Adrenal gland (tissue), 5 donors: ENCODE measurements at regions not wholly inside any gene's neighbourhood (a gene's known extent, or its start where the extent isn't known, plus 50 kb on each side); places are given as distances from the start of the nearest gene placed in this dataset.

ENCODE experiments used
- CTCF ChIP-seq, 6 experiments: fragments of 450-650 bp in 4 of 6; fragments of 200-600 bp in 2 of 6; sonication (generic) in 1 of 6; IDR thresholded peaks; 1 replicate in 5 of 6; 2 replicates in 1 of 6; pipeline versions ENCODE4 v1.5.1 to v1.8.0; 2016 to 2021; ENCODE audit warnings: antibody characterized with exemption in 6 of 6, mild to moderate bottlenecking in 2 of 6, moderate library complexity in 1 of 6
- POLR2A ChIP-seq, 2 donors: fragments of 450-650 bp; IDR thresholded peaks; one replicate each; pipeline ENCODE4 v1.6.1; 2017; ENCODE audit warnings: antibody characterized with exemption in 2 of 2, mild to moderate bottlenecking in 2 of 2, moderate library complexity in 1 of 2
- donor health status: DM: no; HTN: no; CAD: no.

- TF ChIP-seq CTCF (IDR thresholded peaks at IDR 0.05) (no peak), POLR2A (IDR thresholded peaks at IDR 0.05) (no peak)
Measured at GRCh38 chr18:28711096-28711495, 534.2 kb upstream of the CDH2 start.
